Left ventricle myocardium inferior (tissue), 1 donor: ENCODE measurements at regions not wholly inside any gene's neighbourhood (a gene's known extent, or its start where the extent isn't known, plus 50 kb on each side); places are given as distances from the start of the nearest gene placed in this dataset.
"Not testable (repeated sequence)": the region's sequence is repeated elsewhere in the genome, so short reads cannot be mapped to it uniquely, and the experiment has no call there.

Experiments used
- DNase-seq: peaks from one replicate; pipeline ENCODE4 v3.0.0-alpha.2; 2020
- H3K27ac ChIP-seq: fragments of 200-600 bp; replicated peaks from 2 replicates; pipeline ENCODE4 v1.8.0; 2021
- H3K27me3 ChIP-seq: fragments of 200-600 bp; 2 replicates; pipeline ENCODE4 v1.8.0; 2021; ENCODE audit warnings: low read depth
- H3K36me3 ChIP-seq: fragments of 200-600 bp; 2 replicates; pipeline ENCODE4 v1.8.0; 2021
- H3K4me1 ChIP-seq: fragments of 200-600 bp; 2 replicates; pipeline ENCODE4 v1.8.0; 2021
- H3K4me3 ChIP-seq: fragments of 200-600 bp; 2 replicates; pipeline ENCODE4 v1.8.0; 2021; ENCODE audit warnings: mild to moderate bottlenecking, moderate library complexity
- H3K9me3 ChIP-seq: fragments of 200-600 bp; replicated peaks from 2 replicates; pipeline ENCODE4 v1.8.0; 2021
- intact Hi-C: fragments of 100-400 bp; cut with micrococcal nuclease; formaldehyde crosslinking; loops from one replicate; pipeline ENCODE4 v1.11.0; 2022
- TF ChIP-seq, protein P1 (sequence below): fragments of 200-600 bp; IDR thresholded peaks from 2 replicates; pipeline ENCODE4 v1.8.0; 2021; ENCODE audit warnings: antibody characterized with exemption, mild to moderate bottlenecking, borderline replicate concordance
- donor health status: DM: no; HTN: yes; CAD: no; lungs with severe emphysema.

DNA sequence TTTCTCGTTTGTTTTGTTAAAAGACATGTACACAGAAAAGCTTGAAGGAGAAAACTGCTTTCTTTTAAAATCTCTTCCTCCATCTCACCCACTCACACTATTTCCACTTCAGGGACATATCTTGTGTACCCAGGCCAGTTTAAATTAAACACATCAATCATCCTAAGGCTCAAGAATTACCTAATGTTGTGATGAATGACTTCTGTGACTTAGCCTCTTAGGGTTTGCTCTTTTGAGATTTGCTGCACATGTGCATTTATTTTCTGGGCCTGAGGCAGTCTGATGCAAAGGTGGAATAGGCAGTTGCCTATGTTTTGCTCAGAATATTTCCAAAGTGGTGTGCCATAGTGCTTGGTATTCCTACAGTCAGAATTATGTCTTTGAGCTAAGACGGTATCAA lies 439.9 kb upstream of the CHD1 start:
- TF ChIP-seq, protein P1, sequence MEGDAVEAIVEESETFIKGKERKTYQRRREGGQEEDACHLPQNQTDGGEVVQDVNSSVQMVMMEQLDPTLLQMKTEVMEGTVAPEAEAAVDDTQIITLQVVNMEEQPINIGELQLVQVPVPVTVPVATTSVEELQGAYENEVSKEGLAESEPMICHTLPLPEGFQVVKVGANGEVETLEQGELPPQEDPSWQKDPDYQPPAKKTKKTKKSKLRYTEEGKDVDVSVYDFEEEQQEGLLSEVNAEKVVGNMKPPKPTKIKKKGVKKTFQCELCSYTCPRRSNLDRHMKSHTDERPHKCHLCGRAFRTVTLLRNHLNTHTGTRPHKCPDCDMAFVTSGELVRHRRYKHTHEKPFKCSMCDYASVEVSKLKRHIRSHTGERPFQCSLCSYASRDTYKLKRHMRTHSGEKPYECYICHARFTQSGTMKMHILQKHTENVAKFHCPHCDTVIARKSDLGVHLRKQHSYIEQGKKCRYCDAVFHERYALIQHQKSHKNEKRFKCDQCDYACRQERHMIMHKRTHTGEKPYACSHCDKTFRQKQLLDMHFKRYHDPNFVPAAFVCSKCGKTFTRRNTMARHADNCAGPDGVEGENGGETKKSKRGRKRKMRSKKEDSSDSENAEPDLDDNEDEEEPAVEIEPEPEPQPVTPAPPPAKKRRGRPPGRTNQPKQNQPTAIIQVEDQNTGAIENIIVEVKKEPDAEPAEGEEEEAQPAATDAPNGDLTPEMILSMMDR = no peak
- DNase-seq = no peak
- Histone ChIP-seq H3K4me3 (no peak overlapping the region), H3K36me3 (no peaks in the 10 kb centered on the region), H3K9me3 (no peaks in the 10 kb centered on the region), H3K27ac (no peak overlapping the region), H3K27me3 (no peaks in the 10 kb centered on the region), H3K4me1 (no peaks in the 10 kb centered on the region)
- intact Hi-C loops = no loop called here

DNA sequence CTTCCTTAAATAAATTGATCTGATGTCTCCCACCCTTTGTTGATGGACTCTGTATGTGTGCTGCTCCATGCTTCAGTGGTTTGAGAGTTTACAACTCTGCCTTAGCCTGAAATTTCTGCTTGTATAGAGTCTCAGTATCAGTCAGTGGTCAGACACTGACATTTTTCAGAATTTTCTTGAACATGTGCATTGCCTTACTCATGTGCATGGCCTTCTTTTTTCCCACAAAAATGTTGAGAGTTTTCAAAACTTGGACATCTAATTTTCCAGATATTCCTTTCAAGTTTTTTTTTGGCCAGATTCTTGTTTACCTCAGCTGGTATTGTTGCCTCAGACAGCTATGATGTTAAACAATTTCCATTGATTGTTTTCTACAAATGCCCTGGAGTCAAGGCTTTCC lies 427.1 kb upstream of the CHD1 start:
- intact Hi-C loops = no loop called here
- Histone ChIP-seq H3K27ac (no peak overlapping the region), H3K36me3 (no peaks in the 10 kb centered on the region), H3K4me3 (no peak overlapping the region), H3K4me1 (no peaks in the 10 kb centered on the region), H3K27me3 (no peaks in the 10 kb centered on the region), H3K9me3 (peaks cover 29% of the 10 kb centered on the region)
- TF ChIP-seq, protein P1 = no peak
- DNase-seq = no peak

DNA sequence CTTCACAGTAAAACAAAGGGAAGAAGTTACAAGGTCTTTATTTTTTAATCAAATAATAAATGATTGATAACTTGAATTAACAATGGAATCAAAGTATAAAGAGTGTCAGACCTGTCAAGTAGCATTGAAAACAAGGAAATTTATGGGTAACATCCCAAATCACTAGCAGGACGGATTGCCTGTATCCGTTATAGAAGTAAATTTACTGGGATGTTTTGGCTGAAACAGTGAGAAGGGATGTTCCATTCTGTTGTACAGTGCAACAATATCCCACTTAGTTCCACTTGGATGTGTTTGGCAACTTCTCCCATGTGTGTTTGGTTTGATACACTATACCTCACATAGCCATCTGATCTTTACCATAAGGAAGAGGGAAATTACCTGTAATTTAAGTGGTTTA lies 421.0 kb upstream of the CHD1 start:
- TF ChIP-seq, protein P1 = no peak
- DNase-seq = no peak
- H3K36me3 ChIP-seq = no peaks in the 10 kb centered on the region
- H3K4me3 ChIP-seq = no peak overlapping the region
- intact Hi-C loops = no loop called here
- H3K4me1 ChIP-seq = no peaks in the 10 kb centered on the region
- peaks cover 34% of the 10 kb centered on the region for H3K9me3 ChIP-seq
- H3K27me3 ChIP-seq = no peaks in the 10 kb centered on the region
- H3K27ac ChIP-seq = no peak overlapping the region

DNA sequence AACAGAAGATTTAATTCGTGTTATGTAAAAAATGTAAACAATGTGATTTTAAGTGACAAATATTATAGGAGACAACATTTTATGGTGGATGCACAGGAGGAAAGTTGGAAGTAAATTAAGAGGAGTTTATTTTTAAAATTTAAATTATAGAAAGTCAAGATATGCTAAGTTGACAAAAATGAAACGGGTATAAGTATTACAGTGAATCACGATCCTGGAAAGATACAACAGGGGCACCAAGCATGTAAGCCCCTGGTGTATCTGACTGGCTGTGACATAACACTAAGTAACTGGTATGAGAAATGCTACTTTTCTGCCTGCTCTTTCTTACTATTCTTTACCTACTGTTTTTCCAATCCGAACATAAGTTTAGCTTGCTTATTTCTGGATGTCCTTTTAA lies 419.8 kb upstream of the CHD1 start:
- no peak for DNase-seq
- TF ChIP-seq, protein P1 = no peak
- Histone ChIP-seq H3K9me3 (peaks cover 29% of the 10 kb centered on the region), H3K36me3 (no peaks in the 10 kb centered on the region), H3K4me3 (no peak overlapping the region), H3K27ac (no peak overlapping the region), H3K27me3 (no peaks in the 10 kb centered on the region), H3K4me1 (no peaks in the 10 kb centered on the region)
- intact Hi-C loops = no loop called here

DNA sequence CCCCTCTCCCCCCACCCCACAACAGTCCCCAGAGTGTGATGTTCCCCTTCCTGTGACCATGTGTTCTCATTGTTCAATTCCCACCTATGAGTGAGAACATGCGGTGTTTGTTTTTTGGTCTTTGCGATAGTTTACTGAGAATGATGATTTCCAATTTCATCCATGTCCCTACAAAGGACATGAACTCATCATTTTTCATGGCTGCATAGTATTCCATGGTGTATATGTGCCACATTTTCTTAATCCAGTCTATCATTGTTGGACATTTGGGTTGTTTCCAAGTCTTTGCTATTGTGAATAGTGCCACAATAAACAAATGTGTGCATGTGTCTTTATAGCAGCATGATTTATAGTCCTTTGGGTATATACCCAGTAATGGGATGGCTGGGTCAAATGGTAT lies 411.0 kb upstream of the CHD1 start:
- H3K27me3 ChIP-seq, DNase-seq, H3K36me3 ChIP-seq, H3K4me3 ChIP-seq, intact Hi-C loops, H3K4me1 ChIP-seq, H3K27ac ChIP-seq: not testable (repeated sequence)
- H3K9me3 ChIP-seq = peaks cover 47% of the 10 kb centered on the region

DNA sequence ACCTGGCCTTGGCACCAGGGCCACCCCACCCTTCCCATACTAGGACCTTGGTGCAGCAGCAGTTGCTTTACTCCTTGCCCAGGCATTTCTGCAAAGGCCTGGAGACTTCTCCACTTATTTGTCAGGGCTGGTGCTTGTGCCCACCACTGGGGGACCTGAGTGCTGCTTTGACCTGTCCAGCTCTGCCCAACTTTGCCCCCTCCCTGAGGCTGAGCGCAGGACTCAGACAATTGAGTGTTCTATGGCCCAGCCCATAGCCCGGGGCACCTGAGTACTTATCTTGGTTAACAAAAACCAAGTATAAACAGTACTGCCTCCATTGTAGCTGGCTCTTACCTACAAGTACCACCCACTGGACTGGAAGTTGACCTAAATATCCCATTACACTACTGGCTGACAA lies 406.1 kb upstream of the CHD1 start:
- TF ChIP-seq, protein P1 = no peak
- H3K27me3 ChIP-seq = no peaks in the 10 kb centered on the region
- intact Hi-C loops = no loop called here
- peaks cover 58% of the 10 kb centered on the region for H3K9me3 ChIP-seq
- no peak overlapping the region for H3K4me3 ChIP-seq
- H3K27ac ChIP-seq = no peak overlapping the region
- H3K36me3 ChIP-seq = no peaks in the 10 kb centered on the region
- H3K4me1 ChIP-seq = no peaks in the 10 kb centered on the region
- no peak for DNase-seq
